ENCODE measurements at regions not wholly inside any gene's neighbourhood (a gene's known extent, or its start where the extent isn't known, plus 50 kb on each side); places are given as distances from the start of the nearest gene placed in this dataset.

- TF ChIP-seq, protein P1, sequence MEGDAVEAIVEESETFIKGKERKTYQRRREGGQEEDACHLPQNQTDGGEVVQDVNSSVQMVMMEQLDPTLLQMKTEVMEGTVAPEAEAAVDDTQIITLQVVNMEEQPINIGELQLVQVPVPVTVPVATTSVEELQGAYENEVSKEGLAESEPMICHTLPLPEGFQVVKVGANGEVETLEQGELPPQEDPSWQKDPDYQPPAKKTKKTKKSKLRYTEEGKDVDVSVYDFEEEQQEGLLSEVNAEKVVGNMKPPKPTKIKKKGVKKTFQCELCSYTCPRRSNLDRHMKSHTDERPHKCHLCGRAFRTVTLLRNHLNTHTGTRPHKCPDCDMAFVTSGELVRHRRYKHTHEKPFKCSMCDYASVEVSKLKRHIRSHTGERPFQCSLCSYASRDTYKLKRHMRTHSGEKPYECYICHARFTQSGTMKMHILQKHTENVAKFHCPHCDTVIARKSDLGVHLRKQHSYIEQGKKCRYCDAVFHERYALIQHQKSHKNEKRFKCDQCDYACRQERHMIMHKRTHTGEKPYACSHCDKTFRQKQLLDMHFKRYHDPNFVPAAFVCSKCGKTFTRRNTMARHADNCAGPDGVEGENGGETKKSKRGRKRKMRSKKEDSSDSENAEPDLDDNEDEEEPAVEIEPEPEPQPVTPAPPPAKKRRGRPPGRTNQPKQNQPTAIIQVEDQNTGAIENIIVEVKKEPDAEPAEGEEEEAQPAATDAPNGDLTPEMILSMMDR (IDR thresholded peaks at IDR 0.05; ENCODE audit: low read depth, low read length) = no peak
- no peak for TF ChIP-seq POLR2A (IDR thresholded peaks at IDR 0.05; ENCODE audit: extremely low read depth, insufficient read length)
- no peak for TF ChIP-seq MAX (IDR thresholded peaks at IDR 0.05; ENCODE audit: low read depth, low read length)
These were observed 525.4 kb upstream of the ID4 start for GRCh38 chr6:19311786-19312185.
